Small intestine (tissue), 7 donors: ENCODE measurements at regions not wholly inside any gene's neighbourhood (a gene's known extent, or its start where the extent isn't known, plus 50 kb on each side); places are given as distances from the start of the nearest gene placed in this dataset.

Experiments used
- DNase-seq, 2 donors: peaks; one replicate each; pipeline versions ENCODE4 v3.0.0 to v3.0.0-alpha.2; 2013
- FAIRE-seq: peaks from 2 replicates; lab custom pipeline; 2012; peaks lifted over from hg19 to GRCh38; lab: Jason Lieb, UNC
- H3K27ac ChIP-seq, 3 donors: one replicate each; pipeline ENCODE4 v1.5.1; 2013; ENCODE audit warnings: low read length in 2 of 3, mild to moderate bottlenecking in 2 of 3, control low read depth in 1 of 3, inconsistent platforms in 1 of 3, low read depth in 1 of 3, moderate library complexity in 1 of 3
- H3K27me3 ChIP-seq, 3 donors: one replicate each; pipeline ENCODE4 v1.6.1; 2013; ENCODE audit warnings: low read length in 3 of 3, inconsistent platforms in 1 of 3; ENCODE audit not compliant: control insufficient read depth in 3 of 3, insufficient read depth in 3 of 3
- H3K36me3 ChIP-seq, 3 donors: one replicate each; pipeline ENCODE4 v1.6.1; 2013; ENCODE audit warnings: low read length in 3 of 3, inconsistent platforms in 1 of 3, low read depth in 1 of 3, mild to moderate bottlenecking in 1 of 3, moderate library complexity in 1 of 3; ENCODE audit not compliant: control insufficient read depth in 3 of 3, insufficient read depth in 2 of 3
- H3K4me1 ChIP-seq, 3 donors: one replicate each; pipeline ENCODE4 v1.6.1; 2013; ENCODE audit warnings: low read length in 2 of 3, inconsistent platforms in 1 of 3, low read depth in 1 of 3, mild to moderate bottlenecking in 1 of 3, moderate library complexity in 1 of 3; ENCODE audit not compliant: control insufficient read depth in 3 of 3, insufficient read depth in 2 of 3
- H3K4me3 ChIP-seq, 3 donors: one replicate each; pipeline ENCODE4 v1.5.1; 2013; ENCODE audit warnings: low read length in 3 of 3, control low read depth in 1 of 3, inconsistent platforms in 1 of 3, low read depth in 1 of 3, mild to moderate bottlenecking in 1 of 3, moderate library complexity in 1 of 3
- H3K9me3 ChIP-seq, 2 donors: one replicate each; pipeline ENCODE4 v1.6.1; 2013; ENCODE audit warnings: low read depth in 1 of 2, low read length in 1 of 2; ENCODE audit not compliant: control insufficient read depth in 2 of 2, insufficient read depth in 1 of 2
- WGBS, 3 donors: extraction: QIAGEN DNeasy Blood & Tissue Kit; methylation state at CpG; one replicate each; pipeline ENCODE4 v1.1.7; 2013; 5-methylcytosine and 5-hydroxymethylcytosine counted together
- donor health status: healthy with polysubstance abuse.
- donor health status: control.
- donor health status: control.
- donor health status: Bipolar disorder and iron deficiency.
- donor health status: healthy.

DNA sequence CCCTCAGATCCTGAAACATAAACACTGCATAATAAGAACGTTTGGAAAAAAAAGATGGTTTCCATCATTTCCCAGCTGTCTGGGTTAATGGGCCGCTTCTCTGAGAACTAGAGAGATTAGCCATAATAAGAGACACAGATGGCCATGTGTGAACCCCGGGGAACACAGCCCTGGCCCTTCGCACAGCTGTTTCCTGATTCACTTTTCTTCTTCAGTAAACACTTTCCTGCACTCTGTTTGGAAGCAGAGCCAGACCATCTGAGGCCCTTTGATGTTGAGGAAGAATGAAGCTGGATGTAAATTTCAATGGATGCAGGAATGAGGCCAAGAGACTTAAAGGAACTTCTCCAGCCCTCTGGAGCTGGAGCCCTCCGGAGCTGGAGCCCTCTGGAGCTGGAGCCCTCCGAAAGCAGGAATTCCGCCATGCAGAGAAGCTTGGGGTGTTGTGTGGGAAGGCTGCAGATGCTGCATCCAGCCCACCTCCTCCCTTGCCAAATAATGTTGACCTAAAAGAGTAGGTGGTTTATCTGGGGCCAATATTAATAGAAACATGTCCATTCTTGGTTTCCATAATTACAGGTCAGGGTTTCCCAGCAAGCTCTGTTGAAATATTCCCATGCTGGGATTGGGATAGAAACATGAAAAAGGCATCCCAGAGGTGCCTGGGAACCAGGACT, 218.9 kb downstream of the NXNL2 start:
- Histone ChIP-seq H3K36me3 (no peaks in the 10 kb centered on the region), H3K27ac (no peak overlapping the region), H3K27me3 (peaks cover 0 to 2% (median 0%) of the 10 kb centered on the region in 3 donors), H3K9me3 (peaks cover 0 to 7% of the 10 kb centered on the region in 2 donors), H3K4me3 (no peak overlapping the region), H3K4me1 (peaks cover 0 to 1% (median 0%) of the 10 kb centered on the region in 3 donors)
- FAIRE-seq: no peak
- WGBS, 3 donors: 50 to 67% (median 60%) methylated on average over 7 of the region's 7 CpGs
- peak in 1 of 2 donors; percentile 39 for DNase-seq

- no peaks in the 10 kb centered on the region for H3K36me3 ChIP-seq
- WGBS, 3 donors: 84 to 91% (median 87%) methylated on average over 13 of the region's 13 CpGs
- FAIRE-seq: no peak
Measured at GRCh38 chr9:88754452-88754851, 219.5 kb downstream of the NXNL2 start.

GRCh38 chr9:88754886-88755285, 219.9 kb downstream of the NXNL2 start:
- no peaks in the 10 kb centered on the region for H3K36me3 ChIP-seq
- H3K27me3 ChIP-seq: peaks cover 0 to 2% (median 0%) of the 10 kb centered on the region in 3 donors
- WGBS, 3 donors: 71 to 76% (median 75%) methylated on average over 5 of the region's 5 CpGs
- no peak overlapping the region for H3K27ac ChIP-seq
- H3K4me1 ChIP-seq: no peaks in the 10 kb centered on the region
- FAIRE-seq: no peak
- DNase-seq: no peak
- no peak overlapping the region for H3K4me3 ChIP-seq
- peaks cover 0 to 7% of the 10 kb centered on the region in 2 donors for H3K9me3 ChIP-seq

More at GRCh38 chr9:88754452-88754851, 219.5 kb downstream of the NXNL2 start:
- Histone ChIP-seq H3K4me3 (no peak overlapping the region), H3K9me3 (peaks cover 0 to 7% of the 10 kb centered on the region in 2 donors), H3K27ac (no peak overlapping the region), H3K27me3 (peaks cover 0 to 2% (median 0%) of the 10 kb centered on the region in 3 donors), H3K4me1 (no peaks in the 10 kb centered on the region)
- no peak for DNase-seq

- Histone ChIP-seq H3K4me3 (no peak overlapping the region), H3K27me3 (peaks cover 0 to 2% (median 0%) of the 10 kb centered on the region in 3 donors), H3K4me1 (no peaks in the 10 kb centered on the region), H3K36me3 (no peaks in the 10 kb centered on the region), H3K27ac (no peak overlapping the region), H3K9me3 (no peaks in the 10 kb centered on the region)
- peak in 1 of 2 donors; percentile 10 for DNase-seq
- WGBS, 3 donors: 56 to 81% (median 75%) methylated on average over 9 of the region's 9 CpGs
- FAIRE-seq: no peak
Measured at GRCh38 chr9:88757406-88758010, 222.5 kb downstream of the NXNL2 start.

DNA sequence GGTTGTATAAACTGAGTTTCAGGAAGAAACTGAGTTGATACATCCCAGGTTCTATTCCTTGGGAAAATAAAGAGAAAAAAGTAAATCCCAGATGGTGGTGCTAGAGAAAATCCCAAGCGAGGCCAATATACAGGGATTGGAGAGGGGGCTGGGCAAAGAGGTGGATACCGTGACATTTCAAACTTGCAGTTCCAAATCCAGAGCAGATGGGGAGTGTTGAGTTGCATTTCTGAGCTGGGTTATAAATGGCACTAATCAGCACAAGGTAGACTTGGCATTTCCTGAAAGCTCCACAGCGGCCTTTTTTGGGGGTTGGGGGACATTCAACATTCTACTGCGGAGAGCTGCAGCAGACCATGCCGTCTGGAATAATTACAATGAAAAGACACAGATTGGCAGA, 224.4 kb downstream of the NXNL2 start:
- 85 to 91% (median 85%) methylated on average over 5 of the region's 5 CpGs for WGBS, 3 donors

DNA sequence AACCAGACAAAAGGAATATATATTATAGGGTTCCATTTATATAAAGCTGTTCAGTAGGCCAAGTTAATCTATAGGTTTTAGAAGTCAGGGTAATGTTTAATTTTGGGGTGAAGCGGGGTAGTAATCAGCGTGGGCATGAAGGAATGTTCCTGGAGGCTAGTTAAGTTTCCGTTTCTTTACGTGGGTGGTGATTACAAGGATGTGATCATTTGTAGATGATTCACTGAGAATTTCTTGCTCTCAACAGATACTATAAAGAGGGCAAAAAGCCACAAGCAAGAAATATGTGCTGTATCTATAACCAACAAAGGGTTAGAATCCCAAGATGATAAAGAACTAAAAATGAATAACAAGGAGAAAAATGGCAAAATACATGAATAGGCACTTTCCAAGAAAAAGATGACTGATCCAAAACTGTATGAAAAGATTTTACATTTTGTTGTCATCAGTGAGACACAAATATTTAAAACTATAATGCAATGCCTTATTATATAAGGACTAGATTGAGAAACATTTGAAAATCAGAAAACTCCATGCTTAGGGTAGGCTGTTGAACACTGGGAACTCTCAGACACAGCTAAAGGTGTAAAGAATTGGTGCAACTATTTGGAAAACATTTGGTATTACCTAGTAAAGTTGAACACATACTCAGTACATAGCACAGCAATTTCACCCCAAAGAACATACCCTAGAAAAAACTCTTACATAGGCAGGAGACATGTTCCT, 224.3 kb upstream of the S1PR3 start:
- Histone ChIP-seq H3K27ac (no peak overlapping the region), H3K9me3 (no peaks in the 10 kb centered on the region), H3K4me1 (no peaks in the 10 kb centered on the region), H3K36me3 (no peaks in the 10 kb centered on the region), H3K4me3 (no peak overlapping the region), H3K27me3 (no peaks in the 10 kb centered on the region)
- no peak for FAIRE-seq
- DNase-seq: no peak
- WGBS, 3 donors: 42 to 60% (median 58%) methylated on average over 4 of the region's 4 CpGs

More for the DNA sequence above, 224.4 kb downstream of the NXNL2 start:
- Histone ChIP-seq H3K36me3 (no peaks in the 10 kb centered on the region), H3K27me3 (peaks cover 0 to 2% (median 0%) of the 10 kb centered on the region in 3 donors), H3K9me3 (no peaks in the 10 kb centered on the region), H3K27ac (no peak overlapping the region), H3K4me3 (no peak overlapping the region), H3K4me1 (no peaks in the 10 kb centered on the region)
- no peak for FAIRE-seq
- no peak for DNase-seq

DNA sequence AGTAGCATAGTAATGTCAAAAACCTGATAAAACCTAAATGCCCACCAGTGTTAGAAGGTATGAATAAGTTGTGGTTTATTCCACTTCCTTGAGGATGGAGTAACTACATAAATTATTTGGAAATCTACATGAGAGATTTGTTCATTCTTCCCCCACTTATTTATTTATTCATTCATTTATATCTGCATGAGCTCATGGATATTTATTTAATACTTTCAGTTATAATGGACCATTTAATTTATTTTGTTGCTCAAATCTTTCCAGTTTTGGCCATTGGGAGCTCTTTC, 223.8 kb upstream of the S1PR3 start:
- FAIRE-seq (no peak), DNase-seq (no peak)
- Histone ChIP-seq H3K27me3 (no peaks in the 10 kb centered on the region), H3K4me3 (no peak overlapping the region), H3K36me3 (no peaks in the 10 kb centered on the region), H3K4me1 (no peaks in the 10 kb centered on the region), H3K9me3 (no peaks in the 10 kb centered on the region), H3K27ac (no peak overlapping the region)

DNA sequence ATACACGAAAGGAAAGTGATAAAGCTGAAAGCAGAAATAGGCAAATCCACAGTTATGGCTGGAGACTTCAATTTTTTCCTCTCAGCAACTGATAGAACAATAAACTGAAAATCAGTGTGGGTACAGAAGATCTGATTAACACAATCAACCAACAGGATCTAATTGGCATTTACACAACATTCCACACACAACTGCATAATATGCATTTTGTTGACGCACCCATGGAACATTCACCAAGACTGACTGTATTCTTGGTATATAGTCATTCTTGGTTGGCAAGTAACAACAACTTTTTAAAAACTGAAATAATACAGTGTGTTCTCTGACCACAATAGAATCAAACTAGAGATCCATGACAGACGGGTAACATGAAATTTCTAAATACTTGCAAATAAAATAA, 218.7 kb upstream of the S1PR3 start:
- Histone ChIP-seq H3K4me3 (no peak overlapping the region), H3K4me1 (no peaks in the 10 kb centered on the region), H3K36me3 (no peaks in the 10 kb centered on the region), H3K9me3 (no peaks in the 10 kb centered on the region), H3K27me3 (no peaks in the 10 kb centered on the region), H3K27ac (no peak overlapping the region)
- FAIRE-seq (no peak), DNase-seq (no peak)
- 68 to 77% (median 70%) methylated on average over 3 of the region's 3 CpGs for WGBS, 3 donors
